ENCODE measurements at regions not wholly inside any gene's neighbourhood (a gene's known extent, or its start where the extent isn't known, plus 50 kb on each side); places are given as distances from the start of the nearest gene placed in this dataset.

DNA sequence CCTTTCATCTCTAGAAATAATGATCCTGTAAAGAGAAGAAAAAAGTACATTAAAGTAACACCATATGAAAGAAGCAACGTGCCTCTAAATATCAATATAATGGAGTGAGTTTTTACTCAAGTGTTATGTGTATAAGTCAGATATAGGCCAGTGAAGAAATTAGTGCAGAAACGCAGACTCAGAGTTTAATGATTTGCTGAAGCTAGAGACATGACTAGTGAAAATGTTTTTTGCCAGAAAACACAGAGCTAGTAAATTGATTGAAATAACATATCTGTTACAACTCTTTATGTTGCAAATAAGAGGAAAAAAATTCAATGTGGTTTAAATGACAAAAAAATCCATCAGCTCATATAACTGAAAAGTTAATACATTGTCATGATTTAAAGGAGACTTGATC, 217.2 kb upstream of the NXPH2 start:
- no TSS peak for BruUV-seq (replicated peaks)
- Histone ChIP-seq H3K4me3 (ENCODE audit: low read depth in 2 of 2, low read length in 2 of 2) (no peak overlapping the region), H3K9me3 (ENCODE audit: control insufficient read depth, insufficient read depth, low read depth, low read length) (no peaks in the 10 kb centered on the region), H3K36me3 (ENCODE audit: control insufficient read depth, insufficient read depth, low read length) (no peaks in the 10 kb centered on the region), H3K27me3 (ENCODE audit: control insufficient read depth, insufficient read depth, low read length) (no peaks in the 10 kb centered on the region), H3K27ac (ENCODE audit: low read length) (no peak overlapping the region), H3K4me1 (ENCODE audit: control insufficient read depth, insufficient read depth, low read length) (no peaks in the 10 kb centered on the region)
- ChIA-PET CTCF (no interaction called here), POLR2A (no interaction called here)
- no peak for DNase-seq (ENCODE audit: low read depth, low spot score)
- TF ChIP-seq TCF7L2 (IDR thresholded peaks at IDR 0.05; ENCODE audit: low read depth, low read length) (no peak), SIN3A (IDR thresholded peaks at IDR 0.05; ENCODE audit: borderline replicate concordance, insufficient read depth, low read depth, low read length) (no peak), POLR2AphosphoS5 (IDR thresholded peaks at IDR 0.05; ENCODE audit: low read depth, low read length) (no peak)
- TF ChIP-seq, protein P1, sequence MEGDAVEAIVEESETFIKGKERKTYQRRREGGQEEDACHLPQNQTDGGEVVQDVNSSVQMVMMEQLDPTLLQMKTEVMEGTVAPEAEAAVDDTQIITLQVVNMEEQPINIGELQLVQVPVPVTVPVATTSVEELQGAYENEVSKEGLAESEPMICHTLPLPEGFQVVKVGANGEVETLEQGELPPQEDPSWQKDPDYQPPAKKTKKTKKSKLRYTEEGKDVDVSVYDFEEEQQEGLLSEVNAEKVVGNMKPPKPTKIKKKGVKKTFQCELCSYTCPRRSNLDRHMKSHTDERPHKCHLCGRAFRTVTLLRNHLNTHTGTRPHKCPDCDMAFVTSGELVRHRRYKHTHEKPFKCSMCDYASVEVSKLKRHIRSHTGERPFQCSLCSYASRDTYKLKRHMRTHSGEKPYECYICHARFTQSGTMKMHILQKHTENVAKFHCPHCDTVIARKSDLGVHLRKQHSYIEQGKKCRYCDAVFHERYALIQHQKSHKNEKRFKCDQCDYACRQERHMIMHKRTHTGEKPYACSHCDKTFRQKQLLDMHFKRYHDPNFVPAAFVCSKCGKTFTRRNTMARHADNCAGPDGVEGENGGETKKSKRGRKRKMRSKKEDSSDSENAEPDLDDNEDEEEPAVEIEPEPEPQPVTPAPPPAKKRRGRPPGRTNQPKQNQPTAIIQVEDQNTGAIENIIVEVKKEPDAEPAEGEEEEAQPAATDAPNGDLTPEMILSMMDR (IDR thresholded peaks at IDR 0.05), result no peak
- TF ChIP-seq, protein P2, sequence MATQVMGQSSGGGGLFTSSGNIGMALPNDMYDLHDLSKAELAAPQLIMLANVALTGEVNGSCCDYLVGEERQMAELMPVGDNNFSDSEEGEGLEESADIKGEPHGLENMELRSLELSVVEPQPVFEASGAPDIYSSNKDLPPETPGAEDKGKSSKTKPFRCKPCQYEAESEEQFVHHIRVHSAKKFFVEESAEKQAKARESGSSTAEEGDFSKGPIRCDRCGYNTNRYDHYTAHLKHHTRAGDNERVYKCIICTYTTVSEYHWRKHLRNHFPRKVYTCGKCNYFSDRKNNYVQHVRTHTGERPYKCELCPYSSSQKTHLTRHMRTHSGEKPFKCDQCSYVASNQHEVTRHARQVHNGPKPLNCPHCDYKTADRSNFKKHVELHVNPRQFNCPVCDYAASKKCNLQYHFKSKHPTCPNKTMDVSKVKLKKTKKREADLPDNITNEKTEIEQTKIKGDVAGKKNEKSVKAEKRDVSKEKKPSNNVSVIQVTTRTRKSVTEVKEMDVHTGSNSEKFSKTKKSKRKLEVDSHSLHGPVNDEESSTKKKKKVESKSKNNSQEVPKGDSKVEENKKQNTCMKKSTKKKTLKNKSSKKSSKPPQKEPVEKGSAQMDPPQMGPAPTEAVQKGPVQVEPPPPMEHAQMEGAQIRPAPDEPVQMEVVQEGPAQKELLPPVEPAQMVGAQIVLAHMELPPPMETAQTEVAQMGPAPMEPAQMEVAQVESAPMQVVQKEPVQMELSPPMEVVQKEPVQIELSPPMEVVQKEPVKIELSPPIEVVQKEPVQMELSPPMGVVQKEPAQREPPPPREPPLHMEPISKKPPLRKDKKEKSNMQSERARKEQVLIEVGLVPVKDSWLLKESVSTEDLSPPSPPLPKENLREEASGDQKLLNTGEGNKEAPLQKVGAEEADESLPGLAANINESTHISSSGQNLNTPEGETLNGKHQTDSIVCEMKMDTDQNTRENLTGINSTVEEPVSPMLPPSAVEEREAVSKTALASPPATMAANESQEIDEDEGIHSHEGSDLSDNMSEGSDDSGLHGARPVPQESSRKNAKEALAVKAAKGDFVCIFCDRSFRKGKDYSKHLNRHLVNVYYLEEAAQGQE (IDR thresholded peaks at IDR 0.05; ENCODE audit: insufficient read depth in 1 of 2, low read depth in 2 of 2, low read length in 1 of 2), result no peak
- no peak for ATAC-seq
- intact Hi-C loops (cut with micrococcal nuclease; ENCODE audit: unreplicated experiment) (no loop called here), in situ Hi-C loops (cut with HindIII; ENCODE audit: low pct_unique_long_range_greater_than_20kb, low sequenced_read_pairs) (no loop called here)

DNA sequence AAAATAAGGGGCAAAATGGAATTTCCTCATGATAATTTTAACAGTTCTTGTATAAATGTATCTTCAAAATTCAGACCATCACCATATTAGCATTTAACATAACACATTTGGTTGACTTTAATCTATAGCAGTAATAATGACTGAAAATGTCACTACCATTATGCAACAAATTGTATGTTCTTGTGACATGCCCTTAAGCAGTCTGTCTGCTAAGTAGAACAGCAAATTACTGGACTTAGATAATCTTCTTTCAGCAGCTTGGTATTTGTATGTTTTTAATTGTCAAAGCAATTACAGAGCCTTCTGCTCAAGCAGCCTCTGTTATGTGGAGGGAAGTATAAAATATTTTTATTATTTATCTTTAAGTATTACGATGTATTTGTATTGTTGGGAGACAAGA, 214.3 kb upstream of the NXPH2 start:
- Histone ChIP-seq H3K27ac (ENCODE audit: low read length) (no peak overlapping the region), H3K4me1 (ENCODE audit: control insufficient read depth, insufficient read depth, low read length) (no peaks in the 10 kb centered on the region), H3K27me3 (ENCODE audit: control insufficient read depth, insufficient read depth, low read length) (no peaks in the 10 kb centered on the region), H3K4me3 (ENCODE audit: low read depth in 2 of 2, low read length in 2 of 2) (no peak overlapping the region), H3K9me3 (ENCODE audit: control insufficient read depth, insufficient read depth, low read depth, low read length) (no peaks in the 10 kb centered on the region), H3K36me3 (ENCODE audit: control insufficient read depth, insufficient read depth, low read length) (no peaks in the 10 kb centered on the region)
- in situ Hi-C loops (cut with HindIII; ENCODE audit: low pct_unique_long_range_greater_than_20kb, low sequenced_read_pairs) (no loop called here), intact Hi-C loops (cut with micrococcal nuclease; ENCODE audit: unreplicated experiment) (no loop called here)
- CTCF ChIA-PET, result no interaction called here
- TF ChIP-seq SIN3A (IDR thresholded peaks at IDR 0.05; ENCODE audit: borderline replicate concordance, insufficient read depth, low read depth, low read length) (no peak), TCF7L2 (IDR thresholded peaks at IDR 0.05; ENCODE audit: low read depth, low read length) (no peak)
- BruUV-seq (replicated peaks), result no TSS peak
- DNase-seq (ENCODE audit: low read depth, low spot score), result no peak
- POLR2A ChIA-PET, result no interaction called here
- ATAC-seq, result no peak

DNA sequence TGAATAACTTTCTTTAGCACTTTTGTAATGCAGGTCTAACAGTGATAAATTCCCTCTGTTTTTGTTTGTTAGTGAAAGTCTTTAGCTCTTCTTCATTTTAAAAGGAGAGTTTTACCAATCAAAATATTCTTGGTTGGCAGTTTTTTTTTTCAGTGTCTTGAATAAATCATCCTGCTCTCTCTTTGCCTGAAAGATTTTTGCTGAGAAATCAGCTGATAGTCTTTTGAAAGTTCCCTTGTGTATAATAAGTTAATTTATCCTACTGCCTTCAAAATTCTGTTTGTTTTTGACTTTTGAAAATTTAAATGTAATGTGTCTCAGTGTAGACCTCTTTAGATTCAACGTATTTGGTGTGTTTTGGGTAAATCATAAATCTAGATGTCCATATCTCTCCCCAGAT, 205.7 kb upstream of the NXPH2 start:
- peaks cover 4% of the 10 kb centered on the region; the same call in 1 of the 2 replicates for H3K9me3 ChIP-seq (ENCODE audit: control insufficient read depth, insufficient read depth, low read depth, low read length)
- TF ChIP-seq TCF7L2 (IDR thresholded peaks at IDR 0.05; ENCODE audit: low read depth, low read length) (no peak), POLR2AphosphoS5 (IDR thresholded peaks at IDR 0.05; ENCODE audit: low read depth, low read length) (no peak)
- TF ChIP-seq, protein P1 (IDR thresholded peaks at IDR 0.05), result no peak
- ATAC-seq (no peak), DNase-seq (ENCODE audit: low read depth, low spot score) (no peak)
- CTCF ChIA-PET, result no interaction called here
- in situ Hi-C loops (cut with HindIII; ENCODE audit: low pct_unique_long_range_greater_than_20kb, low sequenced_read_pairs), result no loop called here
- no peak overlapping the region for H3K27ac ChIP-seq (ENCODE audit: low read length)
- no peak overlapping the region for H3K4me3 ChIP-seq (ENCODE audit: low read depth in 2 of 2, low read length in 2 of 2)
- no peaks in the 10 kb centered on the region for H3K4me1 ChIP-seq (ENCODE audit: control insufficient read depth, insufficient read depth, low read length)
- no peaks in the 10 kb centered on the region for H3K36me3 ChIP-seq (ENCODE audit: control insufficient read depth, insufficient read depth, low read length)
- intact Hi-C loops (cut with micrococcal nuclease; ENCODE audit: unreplicated experiment), result no loop called here
- no TSS peak for BruUV-seq (replicated peaks)
- no peaks in the 10 kb centered on the region for H3K27me3 ChIP-seq (ENCODE audit: control insufficient read depth, insufficient read depth, low read length)
- POLR2A ChIA-PET, result no interaction called here
